ENCODE measurements at regions not wholly inside any gene's neighbourhood (a gene's known extent, or its start where the extent isn't known, plus 50 kb on each side); places are given as distances from the start of the nearest gene placed in this dataset.

GRCh38 chr6:112821476-112821875, 474.3 kb downstream of the RFPL4B start:
- Histone ChIP-seq H3K27ac (no peak overlapping the region), H3K27me3 (no peaks in the 10 kb centered on the region), H3K36me3 (no peaks in the 10 kb centered on the region), H3K9me3 (no peaks in the 10 kb centered on the region), H3K4me3 (no peak overlapping the region), H3K4me1 (no peaks in the 10 kb centered on the region)
- TF ChIP-seq POLR2A (IDR thresholded peaks at IDR 0.05) (no peak), CTCF (IDR thresholded peaks at IDR 0.05) (no peak)
- no peak for DNase-seq
- intact Hi-C loops (cut with DNase I; ENCODE audit: low total_unique reads), result no loop called here

GRCh38 chr6:112822769-112823168, 475.6 kb downstream of the RFPL4B start:
- H3K27ac ChIP-seq, result no peak overlapping the region
- no peaks in the 10 kb centered on the region for H3K9me3 ChIP-seq
- intact Hi-C loops (cut with DNase I; ENCODE audit: low total_unique reads), result no loop called here
- H3K4me3 ChIP-seq, result no peak overlapping the region
- no peak for DNase-seq
- no peaks in the 10 kb centered on the region for H3K36me3 ChIP-seq
- TF ChIP-seq CTCF (IDR thresholded peaks at IDR 0.05) (no peak), POLR2A (IDR thresholded peaks at IDR 0.05) (no peak)
- no peaks in the 10 kb centered on the region for H3K27me3 ChIP-seq
- H3K4me1 ChIP-seq, result no peaks in the 10 kb centered on the region

- no peak for DNase-seq
Observed at GRCh38 chr6:112827793-112828192, 480.7 kb downstream of the RFPL4B start.

GRCh38 chr6:112831022-112831421, 483.9 kb downstream of the RFPL4B start:
- Histone ChIP-seq H3K36me3 (no peaks in the 10 kb centered on the region), H3K27me3 (no peaks in the 10 kb centered on the region), H3K4me1 (no peaks in the 10 kb centered on the region), H3K4me3 (no peak overlapping the region), H3K9me3 (no peaks in the 10 kb centered on the region), H3K27ac (no peak overlapping the region)
- intact Hi-C loops (cut with DNase I; ENCODE audit: low total_unique reads), result no loop called here
- TF ChIP-seq CTCF (IDR thresholded peaks at IDR 0.05), result no peak
- no peak for TF ChIP-seq POLR2A (IDR thresholded peaks at IDR 0.05)
- DNase-seq, result no peak

More at GRCh38 chr6:112827793-112828192, 480.7 kb downstream of the RFPL4B start:
- intact Hi-C loops (cut with DNase I; ENCODE audit: low total_unique reads), result no loop called here
- H3K4me3 ChIP-seq, result no peak overlapping the region
- no peaks in the 10 kb centered on the region for H3K4me1 ChIP-seq
- no peaks in the 10 kb centered on the region for H3K27me3 ChIP-seq
- H3K9me3 ChIP-seq, result no peaks in the 10 kb centered on the region
- no peaks in the 10 kb centered on the region for H3K36me3 ChIP-seq
- H3K27ac ChIP-seq, result no peak overlapping the region
- TF ChIP-seq POLR2A (IDR thresholded peaks at IDR 0.05) (no peak), CTCF (IDR thresholded peaks at IDR 0.05) (no peak)

- no peak for DNase-seq
- intact Hi-C loops (cut with DNase I; ENCODE audit: low total_unique reads), result no loop called here
- no peak for TF ChIP-seq CTCF (IDR thresholded peaks at IDR 0.05)
- no peak for TF ChIP-seq POLR2A (IDR thresholded peaks at IDR 0.05)
- H3K27ac ChIP-seq, result no peak overlapping the region
- no peaks in the 10 kb centered on the region for H3K36me3 ChIP-seq
- H3K27me3 ChIP-seq, result no peaks in the 10 kb centered on the region
- no peak overlapping the region for H3K4me3 ChIP-seq
- no peaks in the 10 kb centered on the region for H3K4me1 ChIP-seq
- H3K9me3 ChIP-seq, result no peaks in the 10 kb centered on the region
Observed at GRCh38 chr6:112833581-112834131, 486.5 kb downstream of the RFPL4B start.
